ENCODE measurements at regions not wholly inside any gene's neighbourhood (a gene's known extent, or its start where the extent isn't known, plus 50 kb on each side); places are given as distances from the start of the nearest gene placed in this dataset.

DNA sequence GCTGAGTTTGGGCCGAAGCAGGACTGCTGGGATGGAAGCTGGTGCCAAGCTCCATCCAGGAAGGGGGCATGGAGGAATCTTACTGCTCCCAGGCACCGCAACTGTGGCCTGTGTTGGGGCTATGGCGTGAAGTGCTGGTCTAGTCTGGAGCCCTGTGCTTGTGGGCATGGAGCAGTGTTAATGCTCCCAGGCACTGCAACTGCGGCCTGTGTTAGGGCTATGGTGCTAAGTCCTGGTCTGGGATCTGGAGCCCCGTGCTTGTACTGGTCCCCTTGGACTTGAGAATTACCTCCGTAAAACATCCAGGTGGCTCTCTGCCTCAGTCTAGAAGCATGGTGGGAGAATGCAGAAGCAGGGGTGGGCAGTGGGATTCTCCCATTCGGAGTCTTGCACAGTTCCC lies 1379.4 kb upstream of the ACVR2A start:
- no peak for DNase-seq (ENCODE audit: low spot score)
- no peak for ATAC-seq (ENCODE audit: low FRiP score)
- TF ChIP-seq, protein P1, sequence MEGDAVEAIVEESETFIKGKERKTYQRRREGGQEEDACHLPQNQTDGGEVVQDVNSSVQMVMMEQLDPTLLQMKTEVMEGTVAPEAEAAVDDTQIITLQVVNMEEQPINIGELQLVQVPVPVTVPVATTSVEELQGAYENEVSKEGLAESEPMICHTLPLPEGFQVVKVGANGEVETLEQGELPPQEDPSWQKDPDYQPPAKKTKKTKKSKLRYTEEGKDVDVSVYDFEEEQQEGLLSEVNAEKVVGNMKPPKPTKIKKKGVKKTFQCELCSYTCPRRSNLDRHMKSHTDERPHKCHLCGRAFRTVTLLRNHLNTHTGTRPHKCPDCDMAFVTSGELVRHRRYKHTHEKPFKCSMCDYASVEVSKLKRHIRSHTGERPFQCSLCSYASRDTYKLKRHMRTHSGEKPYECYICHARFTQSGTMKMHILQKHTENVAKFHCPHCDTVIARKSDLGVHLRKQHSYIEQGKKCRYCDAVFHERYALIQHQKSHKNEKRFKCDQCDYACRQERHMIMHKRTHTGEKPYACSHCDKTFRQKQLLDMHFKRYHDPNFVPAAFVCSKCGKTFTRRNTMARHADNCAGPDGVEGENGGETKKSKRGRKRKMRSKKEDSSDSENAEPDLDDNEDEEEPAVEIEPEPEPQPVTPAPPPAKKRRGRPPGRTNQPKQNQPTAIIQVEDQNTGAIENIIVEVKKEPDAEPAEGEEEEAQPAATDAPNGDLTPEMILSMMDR (IDR thresholded peaks at IDR 0.05), result no peak

DNA sequence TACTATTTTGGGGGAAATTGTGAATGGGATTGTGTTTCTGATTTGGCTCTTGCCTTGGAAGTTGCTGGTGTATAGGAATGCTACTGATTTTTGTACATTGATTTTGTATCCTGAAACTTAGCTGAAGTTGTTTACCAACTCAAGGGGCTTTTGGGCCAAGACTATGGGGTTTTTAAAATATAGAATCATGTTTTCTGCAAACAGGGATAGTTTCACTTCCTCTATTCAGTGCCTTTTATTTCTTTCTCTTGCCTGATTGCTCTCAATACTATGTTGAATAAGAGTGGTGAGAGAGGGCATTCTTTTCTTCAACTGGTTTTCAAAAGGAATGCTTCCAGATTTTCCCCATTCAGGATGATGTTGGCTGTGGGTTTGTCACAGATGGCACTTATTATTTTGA lies 1383.8 kb upstream of the ACVR2A start:
- DNase-seq (ENCODE audit: low spot score) (no peak), ATAC-seq (ENCODE audit: low FRiP score) (no peak)
- TF ChIP-seq, protein P1 (IDR thresholded peaks at IDR 0.05), result no peak

DNA sequence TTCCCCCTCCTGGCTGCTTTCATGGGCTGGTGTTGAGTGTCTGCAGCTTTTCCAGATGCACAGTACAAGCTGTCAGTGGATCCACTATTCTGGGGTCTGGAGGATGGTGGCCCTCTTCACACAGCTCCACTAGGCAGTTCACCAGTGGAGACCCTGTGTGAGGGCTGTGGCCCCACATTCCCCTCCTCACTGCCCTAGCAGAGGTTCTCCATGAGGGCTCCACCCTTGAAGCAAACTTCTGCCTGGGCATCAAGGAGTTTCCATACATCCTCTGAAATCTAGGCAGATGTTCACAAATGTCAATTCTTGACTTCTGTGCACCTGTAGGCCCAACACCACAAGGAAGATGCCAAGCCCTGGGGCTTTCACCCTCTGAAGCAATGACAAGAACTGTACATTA lies 1386.2 kb upstream of the ACVR2A start:
- DNase-seq (ENCODE audit: low spot score), result no peak
- no peak for ATAC-seq (ENCODE audit: low FRiP score)

DNA sequence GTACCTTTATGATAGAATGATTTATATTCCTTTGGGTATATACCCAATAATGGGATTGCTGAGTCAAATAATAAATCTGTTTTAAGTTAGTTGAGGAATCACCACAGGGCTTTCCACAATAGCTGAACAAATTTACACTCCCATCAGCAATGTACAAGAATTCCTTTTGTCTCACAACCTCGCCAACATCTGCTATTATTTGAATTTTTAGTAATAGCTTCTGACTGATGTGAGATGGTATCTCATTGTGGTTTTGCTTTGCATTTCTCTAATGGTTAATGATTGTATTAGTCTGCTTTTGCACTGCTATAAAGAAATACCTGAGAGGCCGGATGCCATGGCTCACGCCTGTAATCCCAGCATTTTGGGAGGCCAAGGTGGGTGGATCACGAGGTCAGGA lies 1387.6 kb upstream of the ACVR2A start:
- DNase-seq (ENCODE audit: low spot score) (no peak), ATAC-seq (ENCODE audit: low FRiP score) (no peak)
- TF ChIP-seq, protein P1 (IDR thresholded peaks at IDR 0.05), result no peak

More for the DNA sequence above, 1386.2 kb upstream of the ACVR2A start:
- TF ChIP-seq, protein P1 (IDR thresholded peaks at IDR 0.05), result no peak

DNA sequence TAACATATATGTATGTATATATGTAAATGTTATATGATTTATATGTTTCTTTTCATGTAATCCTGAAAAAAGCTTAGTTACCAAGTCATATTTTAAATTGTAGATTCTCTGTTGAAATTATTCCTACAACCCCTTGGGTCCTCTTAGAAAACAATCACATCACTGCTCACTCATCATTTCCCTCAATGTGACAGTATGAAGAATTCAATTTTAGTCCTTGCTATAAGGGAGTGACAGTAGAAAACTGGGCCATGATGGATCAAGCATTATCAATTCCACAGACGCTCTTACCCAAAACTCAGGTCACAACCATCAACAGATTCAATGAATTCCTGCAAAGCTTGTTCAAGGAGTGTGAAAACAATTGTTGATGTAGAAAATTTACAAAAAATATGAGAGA lies 1389.5 kb upstream of the ACVR2A start:
- ATAC-seq (ENCODE audit: low FRiP score), result no peak
- TF ChIP-seq, protein P1 (IDR thresholded peaks at IDR 0.05), result no peak

DNA sequence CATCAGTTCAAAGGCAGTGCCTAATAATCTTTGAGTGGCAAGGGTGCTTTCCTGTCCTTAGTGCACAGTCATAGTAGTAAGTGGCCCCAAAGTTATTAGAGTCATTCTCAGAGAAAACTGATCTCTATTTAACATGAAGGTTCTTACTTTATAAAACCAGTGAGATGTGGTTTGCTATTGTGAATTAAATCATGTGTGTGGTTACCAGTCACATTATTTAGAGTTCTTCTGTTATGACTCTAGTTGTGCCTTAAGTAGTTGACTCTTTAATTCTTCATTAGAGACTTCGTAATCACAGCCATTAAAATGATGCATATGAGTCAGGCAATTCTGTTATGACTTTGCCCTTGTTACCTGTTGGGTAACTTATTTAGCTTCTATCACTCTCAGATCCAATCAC lies 1392.9 kb upstream of the ACVR2A start:
- TF ChIP-seq, protein P1 (IDR thresholded peaks at IDR 0.05), result no peak
- no peak for ATAC-seq (ENCODE audit: low FRiP score)
- DNase-seq (ENCODE audit: low spot score), result no peak

More for the DNA sequence above, 1389.5 kb upstream of the ACVR2A start:
- no peak for DNase-seq (ENCODE audit: low spot score)

DNA sequence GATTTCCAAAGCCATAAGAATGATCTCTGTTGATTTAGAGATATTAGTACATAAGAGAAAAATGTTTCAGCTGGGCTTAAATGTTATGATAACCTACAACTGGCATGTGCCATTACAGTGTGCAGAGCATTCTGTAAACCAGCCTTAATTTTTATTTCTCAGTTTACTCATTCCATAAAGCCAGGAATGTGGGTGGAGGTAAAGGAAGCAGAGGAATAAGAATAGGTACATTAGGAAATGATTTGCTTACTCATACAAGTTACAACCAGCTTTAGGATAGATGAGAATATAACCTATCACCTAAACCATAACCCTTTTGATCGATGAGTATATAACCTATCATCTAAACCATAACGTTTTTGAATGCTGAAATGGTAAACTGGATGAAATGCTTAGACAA lies 1394.7 kb upstream of the ACVR2A start:
- ATAC-seq (ENCODE audit: low FRiP score), result no peak
- no peak for DNase-seq (ENCODE audit: low spot score)
- TF ChIP-seq, protein P1 (IDR thresholded peaks at IDR 0.05), result no peak

Measured in omental fat pad (tissue), 3 donors.